Calu3 (cell line): ENCODE measurements at regions not wholly inside any gene's neighbourhood (a gene's known extent, or its start where the extent isn't known, plus 50 kb on each side); places are given as distances from the start of the nearest gene placed in this dataset.

Experiments
- BruUV-seq: library from RNA; stranded (reverse); fragments of 400-500 nt; replicated peaks from 2 replicates; lab custom pipeline; 2021; lab: Mats Ljungman, UMichigan
- CTCF ChIA-PET: fragments of 300-600 bp; sonication (Branson Sonifier 250); formaldehyde crosslinking; loops from one replicate; lab custom pipeline; 2022; ENCODE audit warnings: antibody characterized with exemption; lab: Charles Lee
- DNase-seq: peaks from one replicate; pipeline ENCODE4 v3.0.0; 2022
- H3K27ac Mint-ChIP-seq: one replicate; pipeline ENCODE4 v1.8.0; 2022; ENCODE audit warnings: mixed read lengths; ENCODE audit not compliant: unreplicated experiment
- H3K27me3 Mint-ChIP-seq: one replicate; pipeline ENCODE4 v1.8.0; 2022; ENCODE audit warnings: mixed read lengths; ENCODE audit not compliant: unreplicated experiment
- H3K36me3 Mint-ChIP-seq: one replicate; pipeline ENCODE4 v1.8.0; 2022; ENCODE audit warnings: mild to moderate bottlenecking, moderate library complexity, mixed read lengths; ENCODE audit not compliant: insufficient read depth, unreplicated experiment
- H3K4me1 Mint-ChIP-seq: one replicate; pipeline ENCODE4 v1.8.0; 2022; ENCODE audit warnings: mild to moderate bottlenecking, low read depth, mixed read lengths; ENCODE audit not compliant: unreplicated experiment
- H3K4me3 Mint-ChIP-seq: one replicate; pipeline ENCODE4 v1.8.0; 2022; ENCODE audit warnings: mild to moderate bottlenecking, low read depth, moderate library complexity, mixed read lengths; ENCODE audit not compliant: unreplicated experiment
- H3K9me3 Mint-ChIP-seq: one replicate; pipeline ENCODE4 v1.8.0; 2022; ENCODE audit warnings: low read depth, mixed read lengths; ENCODE audit not compliant: unreplicated experiment
- intact Hi-C: fragments of 100-400 bp; cut with micrococcal nuclease; formaldehyde crosslinking; loops from one replicate; pipeline ENCODE4 v1.10.0; 2022; ENCODE audit not compliant: unreplicated experiment
- TF ChIP-seq, protein P1 (sequence below): fragments of 200-600 bp; IDR thresholded peaks from one replicate; pipeline ENCODE4 v1.8.0; 2022; ENCODE audit warnings: antibody characterized with exemption; ENCODE audit not compliant: unreplicated experiment

DNA sequence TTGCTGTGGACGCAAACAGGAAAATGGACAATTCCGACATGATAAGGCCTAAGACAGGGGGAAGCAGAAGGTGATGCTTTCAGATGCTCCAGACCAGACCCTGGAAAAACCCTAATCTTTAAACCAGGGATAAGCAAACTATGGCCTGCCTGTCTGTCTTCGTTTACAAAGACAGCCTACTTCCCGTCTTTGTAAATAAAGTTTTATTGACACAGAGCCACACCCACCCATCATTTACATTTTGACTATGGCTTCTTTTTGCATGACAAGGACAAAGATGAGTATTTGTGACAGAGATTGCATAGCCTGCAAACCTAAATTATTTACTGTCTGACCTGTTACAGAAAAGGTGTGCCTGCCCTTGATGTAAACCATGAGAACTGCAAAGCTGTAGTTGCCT, 177.9 kb downstream of the WSCD1 start:
- Mint-ChIP-seq H3K27ac (no peak overlapping the region), H3K4me3 (no peak overlapping the region), H3K36me3 (no peaks in the 10 kb centered on the region), H3K27me3 (peaks cover 77% of the 10 kb centered on the region), H3K4me1 (no peaks in the 10 kb centered on the region), H3K9me3 (no peaks in the 10 kb centered on the region)
- intact Hi-C loops: no loop called here
- no peak for DNase-seq
- TF ChIP-seq, protein P1, sequence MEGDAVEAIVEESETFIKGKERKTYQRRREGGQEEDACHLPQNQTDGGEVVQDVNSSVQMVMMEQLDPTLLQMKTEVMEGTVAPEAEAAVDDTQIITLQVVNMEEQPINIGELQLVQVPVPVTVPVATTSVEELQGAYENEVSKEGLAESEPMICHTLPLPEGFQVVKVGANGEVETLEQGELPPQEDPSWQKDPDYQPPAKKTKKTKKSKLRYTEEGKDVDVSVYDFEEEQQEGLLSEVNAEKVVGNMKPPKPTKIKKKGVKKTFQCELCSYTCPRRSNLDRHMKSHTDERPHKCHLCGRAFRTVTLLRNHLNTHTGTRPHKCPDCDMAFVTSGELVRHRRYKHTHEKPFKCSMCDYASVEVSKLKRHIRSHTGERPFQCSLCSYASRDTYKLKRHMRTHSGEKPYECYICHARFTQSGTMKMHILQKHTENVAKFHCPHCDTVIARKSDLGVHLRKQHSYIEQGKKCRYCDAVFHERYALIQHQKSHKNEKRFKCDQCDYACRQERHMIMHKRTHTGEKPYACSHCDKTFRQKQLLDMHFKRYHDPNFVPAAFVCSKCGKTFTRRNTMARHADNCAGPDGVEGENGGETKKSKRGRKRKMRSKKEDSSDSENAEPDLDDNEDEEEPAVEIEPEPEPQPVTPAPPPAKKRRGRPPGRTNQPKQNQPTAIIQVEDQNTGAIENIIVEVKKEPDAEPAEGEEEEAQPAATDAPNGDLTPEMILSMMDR: no peak
- CTCF ChIA-PET: no interaction called here
- BruUV-seq: no TSS peak

DNA sequence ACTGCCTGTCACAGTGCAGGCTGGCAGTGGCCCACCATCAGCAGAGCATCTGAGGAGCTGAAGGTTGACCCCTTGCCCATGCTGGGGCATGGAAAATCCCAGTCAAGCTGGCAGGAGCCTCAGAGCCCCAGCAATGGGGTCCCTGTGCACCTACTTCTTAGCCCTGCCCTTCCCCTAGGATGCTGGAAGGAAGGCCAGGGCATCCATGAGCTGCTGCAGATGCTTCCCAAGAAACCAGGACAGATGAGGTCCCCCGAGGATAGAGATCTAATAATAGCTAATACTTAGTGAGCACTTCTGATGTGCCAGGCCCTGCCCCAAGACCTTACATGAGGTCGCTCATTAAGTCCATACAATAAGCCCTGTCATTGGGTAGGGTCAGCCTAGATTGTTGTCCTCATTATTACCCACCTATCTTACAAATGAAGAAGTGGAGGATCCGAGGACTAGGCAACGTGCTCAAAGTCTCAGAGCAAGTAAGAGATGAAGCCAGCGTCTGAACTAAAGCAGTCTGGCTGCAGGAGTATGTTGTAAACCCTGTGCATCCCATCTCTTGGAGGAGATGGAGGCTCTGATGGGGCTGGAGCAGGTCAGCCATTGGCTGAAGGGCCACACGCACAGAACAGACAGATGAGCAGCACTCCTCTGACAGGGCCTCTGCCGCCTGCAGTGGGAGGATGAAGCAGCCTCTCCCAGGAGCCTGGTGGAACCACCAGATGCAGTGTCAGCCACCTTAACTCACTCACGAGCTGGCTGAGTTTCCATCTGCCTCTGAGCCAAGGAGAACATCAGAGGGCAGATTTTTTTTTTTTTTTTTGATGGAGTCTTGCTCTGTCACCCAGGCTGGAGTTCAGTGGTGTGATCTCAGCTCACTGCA, 175.4 kb downstream of the WSCD1 start:
- TF ChIP-seq, protein P1: no peak
- no peak for DNase-seq
- no peaks in the 10 kb centered on the region for H3K36me3 Mint-ChIP-seq
- no peaks in the 10 kb centered on the region for H3K4me1 Mint-ChIP-seq
- intact Hi-C loops: no loop called here
- CTCF ChIA-PET: no interaction called here
- no peaks in the 10 kb centered on the region for H3K9me3 Mint-ChIP-seq
- no peak overlapping the region for H3K4me3 Mint-ChIP-seq
- no TSS peak for BruUV-seq
- no peak overlapping the region for H3K27ac Mint-ChIP-seq
- H3K27me3 Mint-ChIP-seq: peaks cover 90% of the 10 kb centered on the region

DNA sequence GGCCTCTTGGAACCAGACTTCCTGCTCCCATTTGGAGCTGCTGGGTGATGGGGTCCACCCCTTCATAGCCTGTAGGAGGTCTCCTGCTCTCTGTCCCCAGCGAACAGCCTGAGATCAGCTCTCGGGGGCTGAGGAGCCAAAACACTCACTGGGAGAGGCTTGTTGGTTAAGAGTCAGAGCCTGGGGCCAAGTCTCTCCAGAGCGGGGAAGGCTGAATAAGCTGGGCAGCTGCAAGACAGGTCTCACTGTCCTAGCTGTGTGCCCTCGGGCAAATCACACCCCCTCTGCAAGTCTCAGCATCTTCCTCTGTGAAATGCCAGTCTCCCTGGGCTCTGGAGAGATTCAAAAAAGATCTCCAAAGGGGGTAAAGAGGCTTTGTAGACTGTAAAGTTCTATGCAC, 174.6 kb downstream of the WSCD1 start:
- TF ChIP-seq, protein P1: no peak
- CTCF ChIA-PET: interaction anchor here (0.5 kb wide), 1 partner anchor 583 kb away, joined by 4 read pairs; no protein-coding TSS in a partner anchor
- Mint-ChIP-seq H3K4me3 (no peak overlapping the region), H3K27ac (no peak overlapping the region), H3K9me3 (no peaks in the 10 kb centered on the region), H3K36me3 (no peaks in the 10 kb centered on the region), H3K4me1 (no peaks in the 10 kb centered on the region), H3K27me3 (peaks cover 90% of the 10 kb centered on the region)
- DNase-seq: no peak
- no TSS peak for BruUV-seq
- intact Hi-C loops: no loop called here

DNA sequence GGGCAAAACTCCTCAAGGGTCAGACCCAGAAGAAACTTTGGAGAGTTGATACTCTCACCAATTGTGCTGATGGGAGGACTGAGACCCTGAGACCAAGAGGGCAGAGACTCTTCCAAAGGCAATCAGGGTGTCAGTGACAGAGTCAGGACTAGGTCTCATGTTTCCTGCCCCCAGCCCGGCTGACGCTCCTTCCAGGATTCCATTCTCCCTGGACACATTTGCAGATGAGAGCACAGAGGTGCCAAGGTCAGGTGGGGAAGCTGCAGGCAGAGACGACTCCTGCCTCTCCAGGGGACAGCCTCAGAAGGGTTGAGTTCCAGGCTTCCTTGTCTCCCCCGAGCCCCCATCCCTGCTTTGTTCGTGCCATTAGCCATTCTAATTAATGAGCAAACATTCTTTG, 174.1 kb downstream of the WSCD1 start:
- TF ChIP-seq, protein P1: no peak
- Mint-ChIP-seq H3K4me3 (no peak overlapping the region), H3K27ac (no peak overlapping the region), H3K4me1 (no peaks in the 10 kb centered on the region), H3K36me3 (no peaks in the 10 kb centered on the region), H3K27me3 (peaks cover 90% of the 10 kb centered on the region), H3K9me3 (no peaks in the 10 kb centered on the region)
- intact Hi-C loops: no loop called here
- CTCF ChIA-PET: interaction anchor here (0.5 kb wide), 1 partner anchor 582 kb away, joined by 4 read pairs; no protein-coding TSS in a partner anchor
- no peak for DNase-seq
- BruUV-seq: no TSS peak
